Fibroblast of pulmonary artery (primary cell): ENCODE measurements at regions not wholly inside any gene's neighbourhood (a gene's known extent, or its start where the extent isn't known, plus 50 kb on each side); places are given as distances from the start of the nearest gene placed in this dataset.
"Not testable (repeated sequence)": the region's sequence is repeated elsewhere in the genome, so short reads cannot be mapped to it uniquely, and the experiment has no call there.

Source experiments
- DNase-seq: peaks from one replicate; pipeline ENCODE4 v3.0.0-alpha.2; 2010; ENCODE audit warnings: low read depth
- H3K4me3 ChIP-seq: replicated peaks from 2 replicates; pipeline ENCODE4 v1.5.1; 2011; ENCODE audit warnings: low read depth, mild to moderate bottlenecking, control low read depth, low read length, moderate library complexity
- TF ChIP-seq, protein P1 (sequence below): IDR thresholded peaks from 2 replicates; pipeline ENCODE4 v1.5.1; 2011; ENCODE audit warnings: mild to moderate bottlenecking, control low read depth, low read length, inconsistent platforms; ENCODE audit errors: missing control alignments

DNA sequence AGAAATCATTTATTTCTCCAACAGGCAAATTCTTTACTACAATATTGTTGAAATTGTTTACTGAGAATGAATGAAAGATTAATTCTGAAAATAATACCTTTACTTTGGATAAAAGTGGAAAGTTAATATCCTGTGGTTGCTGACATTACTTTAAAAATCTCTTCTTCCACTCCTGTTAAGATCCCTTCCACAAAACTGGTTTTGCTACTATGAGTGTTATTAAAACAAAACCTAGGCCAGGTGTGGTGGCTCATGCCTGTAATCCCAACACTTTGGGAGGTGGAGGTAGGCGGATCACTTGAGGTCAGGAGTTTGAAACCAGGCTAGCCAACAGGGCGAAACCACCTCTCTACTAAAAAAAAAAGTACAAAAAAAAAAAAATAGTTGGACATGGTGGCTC is 123.9 kb upstream of the CCDC150 start:
- DNase-seq, result no peak
- no peak overlapping the region for H3K4me3 ChIP-seq
- TF ChIP-seq, protein P1, sequence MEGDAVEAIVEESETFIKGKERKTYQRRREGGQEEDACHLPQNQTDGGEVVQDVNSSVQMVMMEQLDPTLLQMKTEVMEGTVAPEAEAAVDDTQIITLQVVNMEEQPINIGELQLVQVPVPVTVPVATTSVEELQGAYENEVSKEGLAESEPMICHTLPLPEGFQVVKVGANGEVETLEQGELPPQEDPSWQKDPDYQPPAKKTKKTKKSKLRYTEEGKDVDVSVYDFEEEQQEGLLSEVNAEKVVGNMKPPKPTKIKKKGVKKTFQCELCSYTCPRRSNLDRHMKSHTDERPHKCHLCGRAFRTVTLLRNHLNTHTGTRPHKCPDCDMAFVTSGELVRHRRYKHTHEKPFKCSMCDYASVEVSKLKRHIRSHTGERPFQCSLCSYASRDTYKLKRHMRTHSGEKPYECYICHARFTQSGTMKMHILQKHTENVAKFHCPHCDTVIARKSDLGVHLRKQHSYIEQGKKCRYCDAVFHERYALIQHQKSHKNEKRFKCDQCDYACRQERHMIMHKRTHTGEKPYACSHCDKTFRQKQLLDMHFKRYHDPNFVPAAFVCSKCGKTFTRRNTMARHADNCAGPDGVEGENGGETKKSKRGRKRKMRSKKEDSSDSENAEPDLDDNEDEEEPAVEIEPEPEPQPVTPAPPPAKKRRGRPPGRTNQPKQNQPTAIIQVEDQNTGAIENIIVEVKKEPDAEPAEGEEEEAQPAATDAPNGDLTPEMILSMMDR, result no peak

DNA sequence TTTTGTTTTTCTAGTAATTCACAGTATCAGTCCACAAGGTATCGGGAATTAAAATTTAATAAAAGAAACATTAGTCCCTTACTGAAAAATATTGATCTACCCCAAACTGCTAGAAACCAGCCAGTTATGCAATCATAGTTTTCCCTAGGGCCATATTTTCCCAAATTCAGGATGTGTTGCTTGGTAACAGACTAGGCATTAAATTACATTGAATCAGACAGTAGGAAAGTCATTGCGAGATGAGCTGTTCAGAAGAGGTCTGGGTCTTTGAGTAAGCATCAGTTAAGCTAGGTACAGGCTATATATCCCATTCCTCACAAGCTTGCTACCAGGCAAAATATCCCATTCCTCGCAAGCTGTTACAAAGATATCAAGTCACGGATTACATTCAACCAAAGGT is 123.0 kb upstream of the CCDC150 start:
- DNase-seq, result peak; percentile 3
- H3K4me3 ChIP-seq, result no peak overlapping the region
- TF ChIP-seq, protein P1, result no peak

DNA sequence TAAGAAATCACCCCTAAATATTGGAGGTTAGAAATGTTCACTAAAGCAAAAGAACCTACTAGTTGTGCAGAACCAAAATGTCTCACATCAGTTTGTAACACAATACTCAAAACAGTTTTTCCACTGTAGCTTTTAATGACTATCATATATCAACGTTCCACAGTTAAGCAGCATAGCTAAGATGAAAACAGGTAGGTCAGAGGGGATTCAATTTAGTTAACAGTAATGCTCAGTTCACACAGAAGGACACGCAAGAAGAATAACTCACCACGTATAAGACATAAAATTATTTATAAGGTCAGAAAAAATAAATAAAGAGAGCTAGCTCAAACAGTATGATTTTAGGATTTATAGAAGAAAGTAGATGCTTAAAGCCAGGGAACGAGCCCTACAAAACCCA is 118.9 kb upstream of the CCDC150 start:
- TF ChIP-seq, protein P1, result no peak
- no peak for DNase-seq
- no peak overlapping the region for H3K4me3 ChIP-seq

GRCh38 chr2:196526981-196527725 is 112.4 kb upstream of the CCDC150 start:
- not testable (repeated sequence) for H3K4me3 ChIP-seq, DNase-seq

- peak; percentile 28 for DNase-seq
- no peak overlapping the region for H3K4me3 ChIP-seq
- TF ChIP-seq, protein P1, result no peak
Measured at GRCh38 chr2:196528486-196529223, 110.9 kb upstream of the CCDC150 start.

GRCh38 chr2:196530910-196531309 is 108.6 kb upstream of the CCDC150 start:
- no peak for DNase-seq
- H3K4me3 ChIP-seq, result no peak overlapping the region
- TF ChIP-seq, protein P1, result no peak

DNA sequence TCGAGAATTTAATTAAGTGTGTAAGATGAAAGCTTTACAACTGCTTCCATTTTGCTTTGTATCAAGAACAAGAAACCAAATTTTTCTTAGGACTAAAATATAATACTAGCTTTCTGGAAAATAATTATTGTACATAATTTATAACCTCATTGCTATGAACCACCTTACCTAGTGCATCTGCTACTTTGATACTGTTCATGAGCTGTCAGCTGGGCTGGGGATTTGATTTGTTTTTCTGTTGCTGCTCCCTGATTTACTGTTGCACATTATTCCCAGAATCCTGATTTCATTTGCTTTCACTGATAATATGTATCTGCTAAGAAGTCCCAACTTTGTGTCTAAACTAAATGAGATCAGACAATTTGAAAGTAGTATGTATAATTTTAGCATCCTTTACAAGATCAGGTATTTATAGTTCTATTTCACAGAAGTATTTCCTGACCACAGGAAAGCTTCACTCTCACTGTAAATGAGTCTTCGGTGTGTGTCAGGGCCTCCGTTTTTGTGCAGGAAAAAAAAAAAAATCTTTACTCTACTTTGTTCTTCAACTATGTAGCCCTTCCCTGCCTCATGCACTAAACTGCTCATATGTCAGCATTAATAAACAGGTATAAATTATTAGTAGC is 105.6 kb upstream of the CCDC150 start:
- DNase-seq, result no peak
- no peak overlapping the region for H3K4me3 ChIP-seq
- TF ChIP-seq, protein P1, result no peak
